Omental fat pad (tissue), 3 donors: ENCODE measurements at regions not wholly inside any gene's neighbourhood (a gene's known extent, or its start where the extent isn't known, plus 50 kb on each side); places are given as distances from the start of the nearest gene placed in this dataset.

ENCODE experiments used
- ATAC-seq: fragments of 150-250 bp; one replicate; pipeline ENCODE4 v1.9.1; 2016; ENCODE audit warnings: mild to moderate bottlenecking, moderate library complexity; ENCODE audit not compliant: low FRiP score
- DNase-seq: peaks from one replicate; pipeline ENCODE4 v3.0.0-alpha.2; 2019; ENCODE audit warnings: low spot score
- CTCF ChIP-seq, 3 donors: fragments of 450-650 bp; IDR thresholded peaks; one replicate each; pipeline ENCODE4 v1.5.1; 2016 to 2017; ENCODE audit warnings: antibody characterized with exemption in 3 of 3, mild to moderate bottlenecking in 3 of 3, moderate library complexity in 2 of 3

- TF ChIP-seq CTCF (IDR thresholded peaks at IDR 0.05): no peak
- ATAC-seq (no peak), DNase-seq (no peak)
Measured at GRCh38 chr1:103911450-103911849, 161.8 kb downstream of the AMY1C start.

- TF ChIP-seq CTCF (IDR thresholded peaks at IDR 0.05): no peak
- no peak for DNase-seq
- no peak for ATAC-seq
Measured at GRCh38 chr1:103917795-103918194, 168.1 kb downstream of the AMY1C start.

GRCh38 chr1:103931891-103932290 is 182.2 kb downstream of the AMY1C start:
- no peak for TF ChIP-seq CTCF (IDR thresholded peaks at IDR 0.05)
- ATAC-seq: no peak

GRCh38 chr1:103937763-103938357 is 188.2 kb downstream of the AMY1C start:
- no peak for TF ChIP-seq CTCF (IDR thresholded peaks at IDR 0.05)
- no peak for ATAC-seq

More at GRCh38 chr1:103931891-103932290, 182.2 kb downstream of the AMY1C start:
- no peak for DNase-seq

GRCh38 chr1:103941086-103941485 is 191.4 kb downstream of the AMY1C start:
- TF ChIP-seq CTCF (IDR thresholded peaks at IDR 0.05): no peak
- no peak for ATAC-seq
- no peak for DNase-seq

More at GRCh38 chr1:103937763-103938357, 188.2 kb downstream of the AMY1C start:
- DNase-seq: no peak

GRCh38 chr1:103942029-103942428 is 192.3 kb downstream of the AMY1C start:
- TF ChIP-seq CTCF (IDR thresholded peaks at IDR 0.05): no peak
- DNase-seq (no peak), ATAC-seq (no peak)

- TF ChIP-seq CTCF (IDR thresholded peaks at IDR 0.05): no peak
- DNase-seq (no peak), ATAC-seq (no peak)
Measured at GRCh38 chr1:103945774-103946173, 196.1 kb downstream of the AMY1C start.
